OCI-LY3 (cell line): ENCODE measurements at regions not wholly inside any gene's neighbourhood (a gene's known extent, or its start where the extent isn't known, plus 50 kb on each side); places are given as distances from the start of the nearest gene placed in this dataset.
A peak's percentile ranks its signal among the peaks of the same experiment; 100 is the strongest.

ENCODE experiments used
- H2AFZ ChIP-seq: fragments of 200-600, 300-600 bp; shearing (Covaris generic); 2 replicates; pipeline ENCODE4 v1.6.0; 2014; ENCODE audit warnings: antibody characterized with exemption, low read depth, low read length
- H3K27ac ChIP-seq: fragments of 200-600, 300-600 bp; sonication (generic); 2 replicates; pipeline ENCODE4 v1.5.1; 2014; ENCODE audit warnings: mild to moderate bottlenecking, low read length, moderate library complexity, mixed read lengths
- H3K27me3 ChIP-seq: fragments of 200-600, 300-600 bp; sonication (generic); 2 replicates; pipeline ENCODE4 v1.6.1; 2014; ENCODE audit warnings: low read depth, low read length, mixed read lengths
- H3K36me3 ChIP-seq: fragments of 200-600, 300-600 bp; sonication (generic); replicated peaks from 2 replicates; pipeline ENCODE3; 2014; ENCODE audit warnings: low read depth, low read length, mixed read lengths
- H3K4me1 ChIP-seq: fragments of 300-600, 200-600 bp; sonication (generic); 2 replicates; pipeline ENCODE4 v1.6.1; 2014; ENCODE audit warnings: low read length, mixed read lengths
- H3K4me2 ChIP-seq: fragments of 200-600, 300-600 bp; sonication (generic); 2 replicates; pipeline ENCODE4 v1.6.1; 2014; ENCODE audit warnings: low read length, mixed read lengths
- H3K4me3 ChIP-seq: fragments of 300-600, 200-600 bp; sonication (generic); 2 replicates; pipeline ENCODE4 v1.5.1; 2014; ENCODE audit warnings: antibody characterized with exemption, mild to moderate bottlenecking, low read length, moderate library complexity
- H3K79me2 ChIP-seq: fragments of 300-600, 200-600 bp; shearing (Covaris generic); 2 replicates; pipeline ENCODE4 v1.6.1; 2014; ENCODE audit warnings: mild to moderate bottlenecking, low read length, mixed read lengths
- H3K9ac ChIP-seq: fragments of 300-600, 200-600 bp; shearing (Covaris generic); 2 replicates; pipeline ENCODE4 v1.6.0; 2014; ENCODE audit warnings: mild to moderate bottlenecking, low read length, moderate library complexity
- H3K9me3 ChIP-seq: fragments of 200-600, 300-600 bp; shearing (Covaris generic); 2 replicates; pipeline ENCODE4 v1.6.1; 2014; ENCODE audit warnings: low read length, mixed read lengths; ENCODE audit not compliant: insufficient read depth
- H4K20me1 ChIP-seq: fragments of 200-600, 300-600 bp; sonication (generic); 2 replicates; pipeline ENCODE4 v1.6.1; 2016; ENCODE audit warnings: low read length, mixed read lengths; ENCODE audit not compliant: insufficient read depth
- CTCF ChIP-seq: fragments of 200-600, 300-600 bp; sonication (generic); IDR thresholded peaks from 2 replicates; pipeline ENCODE4 v1.5.1; 2014; ENCODE audit warnings: antibody characterized with exemption, low read length, low read depth
- EZH2phosphoT487 ChIP-seq: fragments of 200-600 bp; shearing (Covaris generic); IDR thresholded peaks from 2 replicates; pipeline ENCODE4 v1.6.1; 2018; ENCODE audit warnings: antibody characterized with exemption, mixed run types, low read depth

- Histone ChIP-seq H3K27me3 (no peaks in the 10 kb centered on the region), H3K4me3 (0 out of 2 replicates have a peak overlapping the region, but pooled peaks have one; percentile 30), H2AFZ (peak overlapping the region; percentile 96), H3K4me1 (peaks cover 24% of the 10 kb centered on the region), H3K4me2 (peak overlapping the region; percentile 59), H4K20me1 (no peaks in the 10 kb centered on the region), H3K9me3 (no peaks in the 10 kb centered on the region), H3K27ac (peak overlapping the region; percentile 5; the same call in 1 of the 2 replicates), H3K9ac (peak overlapping the region; percentile 2; the same call in 1 of the 2 replicates), H3K36me3 (no peaks in the 10 kb centered on the region), H3K79me2 (no peaks in the 10 kb centered on the region)
- TF ChIP-seq EZH2phosphoT487: no peak
- no peak for TF ChIP-seq CTCF
Observed at GRCh38 chr12:87660987-87661774, 368.0 kb downstream of the C12orf50 start.

GRCh38 chr12:87660291-87660690 is 368.9 kb downstream of the C12orf50 start:
- H3K27ac ChIP-seq: no peak overlapping the region
- no peaks in the 10 kb centered on the region for H3K79me2 ChIP-seq
- no peak overlapping the region for H3K4me3 ChIP-seq
- no peaks in the 10 kb centered on the region for H4K20me1 ChIP-seq
- H2AFZ ChIP-seq: no peak overlapping the region
- H3K9ac ChIP-seq: no peak overlapping the region
- H3K9me3 ChIP-seq: no peaks in the 10 kb centered on the region
- TF ChIP-seq EZH2phosphoT487: no peak
- no peak for TF ChIP-seq CTCF
- H3K36me3 ChIP-seq: no peaks in the 10 kb centered on the region
- no peaks in the 10 kb centered on the region for H3K27me3 ChIP-seq
- H3K4me1 ChIP-seq: peaks cover 24% of the 10 kb centered on the region
- no peak overlapping the region for H3K4me2 ChIP-seq

- no peaks in the 10 kb centered on the region for H3K27me3 ChIP-seq
- no peak overlapping the region for H3K9ac ChIP-seq
- no peaks in the 10 kb centered on the region for H3K79me2 ChIP-seq
- no peak overlapping the region for H2AFZ ChIP-seq
- no peak overlapping the region for H3K4me3 ChIP-seq
- no peak overlapping the region for H3K4me2 ChIP-seq
- H4K20me1 ChIP-seq: no peaks in the 10 kb centered on the region
- no peaks in the 10 kb centered on the region for H3K9me3 ChIP-seq
- H3K4me1 ChIP-seq: peaks cover 12% of the 10 kb centered on the region
- H3K27ac ChIP-seq: no peak overlapping the region
- no peaks in the 10 kb centered on the region for H3K36me3 ChIP-seq
- TF ChIP-seq CTCF (no peak), EZH2phosphoT487 (no peak)
Observed at GRCh38 chr12:87656311-87656710, 372.9 kb downstream of the C12orf50 start.

GRCh38 chr12:87651670-87652425 is 377.4 kb downstream of the C12orf50 start:
- Histone ChIP-seq H3K36me3 (no peaks in the 10 kb centered on the region), H3K4me2 (no peak overlapping the region), H3K4me1 (no peaks in the 10 kb centered on the region), H3K4me3 (no peak overlapping the region), H3K9ac (no peak overlapping the region), H3K27me3 (no peaks in the 10 kb centered on the region), H3K9me3 (no peaks in the 10 kb centered on the region), H3K79me2 (no peaks in the 10 kb centered on the region), H2AFZ (no peak overlapping the region), H3K27ac (no peak overlapping the region), H4K20me1 (no peaks in the 10 kb centered on the region)
- no peak for TF ChIP-seq EZH2phosphoT487
- TF ChIP-seq CTCF: no peak
